GM21390 (cell line): ENCODE measurements at regions not wholly inside any gene's neighbourhood (a gene's known extent, or its start where the extent isn't known, plus 50 kb on each side); places are given as distances from the start of the nearest gene placed in this dataset.

Source experiments
- ATAC-seq: cut with Tn5 transposase; IDR thresholded peaks from one replicate; pipeline ENCODE4 v1.9.1; 2021; ENCODE audit not compliant: unreplicated experiment

- ATAC-seq = no peak
Measured at GRCh38 chr4:129394635-129395034, 298.7 kb downstream of the C4orf33 start.

DNA sequence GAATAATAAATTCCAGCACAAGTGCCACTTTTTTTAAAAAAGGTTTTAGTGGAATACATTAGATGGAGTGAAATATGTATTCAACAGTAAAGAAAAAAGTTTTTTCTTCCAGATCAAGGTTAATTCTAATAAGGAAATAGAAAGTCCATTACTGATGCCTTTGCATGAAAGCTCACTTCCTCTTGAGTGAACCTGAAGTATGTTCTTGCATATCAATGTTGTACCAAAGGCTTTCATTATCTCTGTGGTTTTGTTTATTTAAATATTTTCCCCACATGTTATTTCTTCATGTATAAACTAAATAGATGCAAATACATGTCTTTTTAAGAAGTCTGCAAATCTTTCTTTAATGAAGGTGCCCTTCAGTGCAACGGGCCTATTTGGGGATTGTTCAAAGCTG lies 307.9 kb downstream of the C4orf33 start:
- no peak for ATAC-seq

GRCh38 chr4:129410115-129410514 lies 314.2 kb downstream of the C4orf33 start:
- no peak for ATAC-seq

- ATAC-seq = no peak
Measured at GRCh38 chr4:129415004-129415403, 319.1 kb downstream of the C4orf33 start.

GRCh38 chr4:129420637-129421036 lies 324.7 kb downstream of the C4orf33 start:
- ATAC-seq = no peak

DNA sequence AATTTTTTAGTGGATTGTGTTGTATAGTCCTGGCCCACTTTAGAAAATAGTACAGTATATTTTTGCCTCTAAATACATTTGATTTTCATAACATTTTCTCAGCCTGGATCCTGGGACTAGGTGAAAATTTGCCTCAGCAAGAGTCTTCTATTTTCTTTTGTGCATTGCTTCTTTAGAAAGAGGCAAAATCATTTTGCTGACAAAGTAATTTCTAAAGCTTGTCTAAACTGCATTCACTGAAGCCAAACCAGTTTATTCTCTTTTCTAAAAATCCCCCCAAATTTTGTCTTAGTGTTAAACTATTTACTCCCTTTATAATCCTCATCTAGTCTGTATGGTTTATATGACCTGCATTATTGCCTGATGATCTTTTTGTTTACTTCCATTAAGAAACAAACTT lies 326.3 kb downstream of the C4orf33 start:
- ATAC-seq = no peak

DNA sequence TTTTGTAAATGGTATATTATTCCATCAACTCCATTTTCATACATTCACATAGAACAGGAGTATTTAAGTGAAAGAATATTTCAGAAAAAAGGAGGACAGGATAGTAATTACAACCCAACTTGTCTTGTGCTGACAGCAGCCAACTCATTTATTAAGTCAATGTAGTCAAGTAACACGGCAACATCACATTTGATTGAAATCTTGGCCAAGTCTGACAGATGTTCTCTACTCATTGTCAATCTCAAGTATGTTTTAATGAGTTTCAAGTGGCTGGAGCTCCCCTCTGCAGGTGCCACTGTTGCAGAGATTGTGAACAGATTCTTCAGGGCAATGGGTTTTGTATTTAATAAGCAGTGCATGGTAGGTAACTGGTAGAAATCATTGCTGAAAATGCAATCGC lies 332.5 kb downstream of the C4orf33 start:
- no peak for ATAC-seq

DNA sequence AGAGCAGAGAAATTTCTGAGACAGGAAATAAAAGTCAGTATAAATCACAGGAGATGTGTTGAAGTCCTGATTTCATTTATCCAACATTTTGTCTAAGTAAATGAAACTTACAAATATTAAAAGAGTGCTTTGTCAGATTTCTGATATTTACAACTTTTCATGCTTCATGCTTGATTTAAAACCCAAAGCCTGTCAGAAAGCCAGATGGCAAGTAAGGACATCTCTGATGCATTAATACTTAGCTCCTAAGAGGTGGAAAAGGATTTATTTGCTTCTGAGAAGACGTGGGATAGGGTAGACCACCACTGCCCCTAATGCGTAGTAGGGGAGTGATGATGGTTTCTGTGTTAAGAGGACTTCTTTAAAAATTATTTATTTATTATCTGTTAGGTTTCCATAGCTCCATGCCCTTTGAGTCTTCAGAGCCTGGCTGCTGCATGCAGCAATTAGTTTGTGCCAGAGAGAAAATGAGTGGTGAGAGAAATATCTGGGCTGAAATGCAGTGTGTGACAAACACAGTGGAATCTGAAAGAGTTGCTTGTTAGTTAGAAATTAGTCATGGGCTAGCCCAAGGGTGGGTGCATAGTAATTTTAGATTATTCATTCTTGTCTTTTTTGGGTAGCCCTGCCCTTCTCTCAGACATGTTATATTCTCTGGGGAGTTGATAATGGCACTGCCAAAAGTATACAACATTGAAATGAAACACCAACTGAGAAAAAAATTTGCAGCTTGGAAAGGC lies 333.8 kb downstream of the C4orf33 start:
- no peak for ATAC-seq

DNA sequence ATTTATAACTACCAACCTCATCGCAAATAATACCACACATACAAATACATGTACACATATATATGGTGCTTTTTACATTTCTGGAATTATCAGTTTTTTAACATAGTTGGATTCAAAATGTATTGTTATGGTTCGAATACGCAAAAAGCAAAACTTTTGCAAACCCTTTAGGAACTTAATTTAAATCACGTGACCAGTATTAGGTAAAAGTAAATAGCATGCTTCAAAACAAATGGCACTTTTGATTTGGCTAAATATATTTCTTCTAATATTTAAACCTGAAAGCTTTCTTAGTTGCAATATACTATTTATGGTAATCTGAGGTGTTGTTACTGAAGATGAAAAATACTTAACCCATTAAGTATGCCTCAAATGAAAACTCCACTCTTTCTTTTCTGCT lies 341.4 kb downstream of the C4orf33 start:
- no peak for ATAC-seq

GRCh38 chr4:129438456-129438981 lies 342.6 kb downstream of the C4orf33 start:
- no peak for ATAC-seq

DNA sequence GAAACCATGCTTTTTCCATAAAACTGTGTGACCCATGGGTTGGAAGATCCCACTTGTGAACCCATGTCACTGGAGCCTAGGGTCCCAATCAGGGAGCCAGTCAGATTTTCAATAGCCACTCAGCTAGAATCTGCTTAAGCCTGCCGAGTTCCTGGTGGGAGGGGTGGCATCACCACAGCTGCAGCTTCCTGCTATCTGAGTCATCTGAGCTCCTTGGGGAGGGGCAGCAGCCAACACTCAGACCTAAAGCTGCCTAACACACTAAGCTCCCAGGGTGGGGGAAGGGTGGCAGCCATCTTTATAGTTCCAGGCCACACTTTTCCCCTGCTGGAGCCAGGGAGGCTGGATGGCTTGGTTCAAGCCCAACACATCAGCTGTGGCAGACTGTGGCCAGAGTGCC lies 350.1 kb downstream of the C4orf33 start:
- no peak for ATAC-seq

DNA sequence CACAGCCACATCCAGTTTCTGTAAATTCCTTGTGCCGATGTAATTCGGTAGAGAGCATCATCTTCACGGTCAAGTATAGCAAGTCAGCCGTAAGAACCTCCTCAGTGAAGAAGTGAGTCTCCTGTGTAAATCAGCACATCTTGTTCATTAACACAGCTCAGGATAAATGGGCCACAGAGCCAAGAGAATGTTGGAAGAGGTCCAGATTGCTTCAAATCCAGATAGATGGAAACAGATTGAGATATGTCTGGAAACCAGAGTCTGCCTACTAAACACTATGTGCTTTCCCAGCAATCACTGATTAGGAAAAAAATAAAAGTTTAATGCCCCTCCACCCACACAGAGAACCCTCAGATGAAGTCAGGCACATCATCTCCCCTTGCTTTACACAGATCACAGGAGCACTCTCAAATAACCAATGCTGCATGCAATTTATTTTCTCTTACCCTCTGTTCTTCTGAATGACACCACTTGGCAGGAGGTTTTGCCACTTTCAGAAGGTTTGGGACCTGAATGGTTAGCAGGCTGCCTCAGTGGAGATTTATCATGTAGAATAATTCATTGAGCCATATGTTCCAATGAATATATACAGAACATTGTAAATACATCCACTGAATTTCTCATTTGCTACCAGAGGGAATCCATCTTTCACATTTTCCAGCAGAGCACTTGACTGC lies 357.7 kb downstream of the C4orf33 start:
- ATAC-seq = no peak

DNA sequence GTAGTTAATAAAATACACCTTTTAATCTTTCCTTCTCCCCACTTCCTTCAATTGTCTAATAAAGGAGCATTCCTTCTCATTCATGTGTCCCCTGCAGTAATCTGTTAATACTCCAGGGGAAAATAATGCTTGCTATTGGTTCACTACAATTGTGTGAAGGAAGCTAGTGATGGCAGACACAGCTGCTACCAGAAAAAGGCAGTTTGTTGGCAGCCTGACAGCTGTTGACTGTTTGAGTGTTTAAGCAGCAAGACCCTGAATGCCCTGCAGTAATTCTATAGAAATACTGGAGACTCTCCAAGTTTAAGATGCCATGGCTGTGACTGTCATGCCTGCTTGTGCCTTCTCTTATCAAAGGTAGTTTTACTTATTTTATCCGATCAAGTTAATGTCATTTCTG lies 359.5 kb downstream of the C4orf33 start:
- no peak for ATAC-seq

- no peak for ATAC-seq
Measured at GRCh38 chr4:129468624-129469023, 372.7 kb downstream of the C4orf33 start.

DNA sequence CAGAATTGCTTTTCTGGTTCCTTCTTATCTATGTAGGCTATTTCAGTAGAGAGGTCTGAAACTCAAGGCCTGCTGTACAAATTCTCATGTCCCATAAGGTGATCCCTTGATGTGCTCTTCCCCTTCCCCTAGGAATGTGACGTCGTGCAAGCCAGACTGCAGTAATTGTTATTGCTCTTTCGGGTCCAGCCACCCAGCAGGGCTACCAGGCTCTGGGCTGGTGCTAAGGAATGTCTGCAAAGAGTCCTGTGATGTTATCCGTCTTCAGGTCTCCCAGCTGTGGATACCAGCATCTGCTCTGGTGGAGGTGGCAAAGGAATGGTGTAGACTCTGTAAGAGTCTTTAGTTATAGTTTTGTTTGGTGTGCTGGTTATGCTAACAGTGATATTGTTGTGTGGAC lies 378.7 kb downstream of the C4orf33 start:
- ATAC-seq = no peak

GRCh38 chr4:129481107-129481506 lies 385.2 kb downstream of the C4orf33 start:
- ATAC-seq = no peak

- ATAC-seq = no peak
Measured at GRCh38 chr4:129488427-129488826, 392.5 kb downstream of the C4orf33 start.

DNA sequence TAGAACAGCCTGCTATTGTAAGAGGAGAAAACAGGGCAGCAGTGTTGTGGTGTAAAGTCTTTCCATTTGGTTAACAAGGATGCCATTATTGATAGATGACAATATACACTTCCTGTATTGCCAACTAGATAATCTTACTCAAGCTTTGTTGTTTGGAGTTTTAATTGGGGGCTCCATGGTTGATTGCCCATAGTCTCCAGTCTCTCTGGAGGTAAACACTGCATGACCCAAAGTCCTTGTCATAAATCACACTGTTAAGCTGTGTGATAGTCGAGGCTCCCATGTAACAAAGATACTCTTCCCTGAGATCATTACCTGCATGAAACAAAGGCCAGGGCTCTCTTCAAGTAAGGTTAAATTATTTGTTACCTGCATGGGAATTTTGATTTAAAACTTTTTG lies 394.6 kb downstream of the C4orf33 start:
- no peak for ATAC-seq

DNA sequence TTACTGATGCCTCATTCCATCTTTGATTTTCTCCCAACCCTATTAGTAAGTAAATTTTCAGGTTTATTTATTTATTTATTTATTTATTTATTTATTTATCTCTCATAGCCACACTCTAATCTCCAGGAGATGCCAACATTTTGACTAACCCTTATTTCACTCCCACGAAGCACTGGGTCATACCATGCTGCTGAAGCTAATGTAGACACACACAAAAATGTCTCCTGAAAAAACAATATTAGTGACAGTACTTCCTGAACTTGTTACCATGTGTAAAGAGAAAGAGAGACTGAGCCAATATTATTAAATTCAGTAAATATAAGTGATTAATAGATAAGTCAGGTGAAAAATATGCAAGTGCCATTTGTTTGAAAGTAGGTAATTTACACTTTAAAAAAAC lies 402.7 kb downstream of the C4orf33 start:
- no peak for ATAC-seq

GRCh38 chr4:129514852-129515251 lies 418.9 kb downstream of the C4orf33 start:
- no peak for ATAC-seq

DNA sequence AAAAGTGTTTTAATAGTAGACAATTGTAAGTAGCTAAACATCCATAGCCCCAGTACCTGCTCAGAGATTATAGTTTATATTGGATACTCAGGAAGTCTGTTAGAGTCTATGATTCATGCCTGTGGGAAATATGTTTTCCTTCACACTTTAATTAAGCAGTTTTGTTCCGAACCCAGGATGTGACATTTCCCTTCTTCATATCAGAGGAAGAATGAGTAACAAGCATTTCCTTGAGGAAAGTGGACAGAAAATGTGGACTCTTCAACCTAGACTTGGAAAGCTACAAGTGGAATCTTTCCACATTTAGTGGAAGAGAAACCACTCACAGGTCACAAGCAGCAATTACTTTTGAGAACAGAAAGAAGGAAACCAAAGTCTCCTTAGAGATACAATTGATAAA lies 419.4 kb downstream of the C4orf33 start:
- ATAC-seq = no peak

GRCh38 chr4:129526812-129527211 lies 430.9 kb downstream of the C4orf33 start:
- no peak for ATAC-seq

- ATAC-seq = no peak
Measured at GRCh38 chr4:129531253-129531652, 435.3 kb downstream of the C4orf33 start.
